GM23338 (cell line): ENCODE measurements at regions not wholly inside any gene's neighbourhood (a gene's known extent, or its start where the extent isn't known, plus 50 kb on each side); places are given as distances from the start of the nearest gene placed in this dataset.

Experiments used
- ATAC-seq: fragments of 200-7000 bp; cut with Tn5 transposase; 3 replicates; pipeline ENCODE4 v1.9.1; 2020
- DNase-seq: peaks from one replicate; pipeline ENCODE4 v3.0.0-alpha.2; 2015; ENCODE audit warnings: low spot score
- H2AFZ ChIP-seq: fragments of 200-600 bp; sonication (generic); 2 replicates; pipeline ENCODE4 v1.8.0; 2016; ENCODE audit warnings: antibody characterized with exemption, mild to moderate bottlenecking, moderate library complexity
- H3F3A ChIP-seq: fragments of 200-600 bp; sonication (generic); replicated peaks from 2 replicates; pipeline ENCODE4 v1.8.0; 2017; ENCODE audit warnings: antibody characterized with exemption, mixed run types, low read depth
- H3K27ac ChIP-seq: fragments of 200-600 bp; sonication (generic); 2 replicates; pipeline ENCODE4 v1.6.1; 2016; ENCODE audit warnings: low read depth
- H3K27me3 ChIP-seq: fragments of 200-600 bp; sonication (generic); 2 replicates; pipeline ENCODE4 v1.8.0; 2016; ENCODE audit warnings: mild to moderate bottlenecking, mixed run types, moderate library complexity; ENCODE audit not compliant: insufficient read depth
- H3K36me3 ChIP-seq: fragments of 200-600 bp; sonication (generic); 2 replicates; pipeline ENCODE4 v1.8.0; 2016; ENCODE audit warnings: mild to moderate bottlenecking; ENCODE audit not compliant: insufficient read depth
- H3K4me1 ChIP-seq: fragments of 200-600 bp; sonication (generic); 2 replicates; pipeline ENCODE4 v1.8.0; 2016; ENCODE audit warnings: mild to moderate bottlenecking, moderate library complexity; ENCODE audit not compliant: insufficient read depth
- H3K4me2 ChIP-seq: fragments of 200-600 bp; sonication (generic); 2 replicates; pipeline ENCODE4 v1.7.1; 2017; ENCODE audit warnings: mixed run types
- H3K4me3 ChIP-seq: fragments of 200-600 bp; sonication (generic); 2 replicates; pipeline ENCODE4 v1.6.1; 2016; ENCODE audit warnings: mixed run types
- H3K79me2 ChIP-seq: fragments of 200-600 bp; sonication (generic); replicated peaks from 2 replicates; pipeline ENCODE4 v1.8.0; 2017; ENCODE audit warnings: mild to moderate bottlenecking; ENCODE audit not compliant: insufficient read depth
- H3K9me2 ChIP-seq: fragments of 200-600 bp; sonication (generic); 2 replicates; pipeline ENCODE4 v1.8.0; 2017; ENCODE audit not compliant: insufficient read depth
- H4K20me1 ChIP-seq: fragments of 200-600 bp; sonication (generic); replicated peaks from 2 replicates; pipeline ENCODE4 v1.8.0; 2017; ENCODE audit warnings: mild to moderate bottlenecking; ENCODE audit not compliant: insufficient read depth
- H3K27ac Mint-ChIP-seq: 2 replicates; pipeline ENCODE4 v1.8.0; 2020; ENCODE audit warnings: inconsistent platforms, mild to moderate bottlenecking, moderate library complexity, mixed read lengths
- H3K27me3 Mint-ChIP-seq: 3 replicates; pipeline ENCODE4 v1.8.0; 2022; ENCODE audit warnings: low read depth, mild to moderate bottlenecking, moderate library complexity, mixed read lengths, inconsistent platforms; ENCODE audit not compliant: insufficient read depth, poor library complexity
- H3K36me3 Mint-ChIP-seq: 3 replicates; pipeline ENCODE4 v1.8.0; 2021; ENCODE audit warnings: low read depth, mild to moderate bottlenecking, inconsistent platforms, moderate library complexity, mixed read lengths
- H3K4me1 Mint-ChIP-seq: 3 replicates; pipeline ENCODE4 v1.8.0; 2020; ENCODE audit warnings: mild to moderate bottlenecking, inconsistent platforms, mixed read lengths
- H3K4me3 Mint-ChIP-seq: 3 replicates; pipeline ENCODE4 v1.8.0; 2021; ENCODE audit warnings: moderate library complexity, mild to moderate bottlenecking, inconsistent platforms, mixed read lengths
- H3K9me3 Mint-ChIP-seq: 3 replicates; pipeline ENCODE4 v1.8.0; 2020; ENCODE audit warnings: moderate library complexity, mild to moderate bottlenecking, inconsistent platforms, mixed read lengths
- CTCF ChIP-seq, 2 experiments: fragments of 200-600 bp in 1 of 2; sonication (generic) in 1 of 2; conservative IDR thresholded peaks; 2 replicates each; pipeline versions ENCODE4 v1.5.1 to v1.6.1; 2016 to 2017; ENCODE audit warnings: antibody characterized with exemption in 2 of 2, low read depth in 2 of 2, mild to moderate bottlenecking in 2 of 2, moderate library complexity in 1 of 2
- EZH2 ChIP-seq: fragments of 200-600 bp; sonication (generic); IDR thresholded peaks from one replicate; pipeline ENCODE4 v1.8.0; 2017; ENCODE audit warnings: antibody characterized with exemption, mild to moderate bottlenecking, low read depth; ENCODE audit not compliant: unreplicated experiment
- EZH2phosphoT487 ChIP-seq: fragments of 200-600 bp; sonication (generic); IDR thresholded peaks from one replicate; pipeline ENCODE4 v1.8.1; 2018; ENCODE audit warnings: antibody characterized with exemption; ENCODE audit not compliant: unreplicated experiment
- JUNB ChIP-seq: IDR thresholded peaks from one replicate; pipeline ENCODE4 v1.6.1; 2016; ENCODE audit warnings: antibody characterized with exemption; ENCODE audit not compliant: unreplicated experiment
- ZNF462 ChIP-seq: fragments of 250-450 bp; sonication (Bioruptor Pico); IDR thresholded peaks from 2 replicates; pipeline ENCODE4 v1.5.0; 2020; ENCODE audit warnings: mild to moderate bottlenecking, moderate library complexity

- TF ChIP-seq ZNF462 (CRISPR knock-in tag) (no peak), EZH2 (no peak), EZH2phosphoT487 (no peak)
These were observed 55.7 kb upstream of the PTER start (continued) for GRCh38 chr10:16381083-16381482.

- Mint-ChIP-seq H3K4me3 (no peak overlapping the region), H3K4me1 (peaks cover 33% of the 10 kb centered on the region), H3K36me3 (peaks cover 2% of the 10 kb centered on the region; the same call in 2 of the 3 replicates), H3K27me3 (peaks cover 8% of the 10 kb centered on the region), H3K27ac (no peak overlapping the region), H3K9me3 (no peaks in the 10 kb centered on the region)
- DNase-seq (no peak), ATAC-seq (no peak)
- H2AFZ ChIP-seq: 0 out of 2 replicates have a peak overlapping the region, but pooled peaks have one; percentile 43
- no peaks in the 10 kb centered on the region for H3K36me3 ChIP-seq
- H4K20me1 ChIP-seq: no peaks in the 10 kb centered on the region
- H3K27me3 ChIP-seq: no peaks in the 10 kb centered on the region
- H3K9me2 ChIP-seq: no peaks in the 10 kb centered on the region
- H3K79me2 ChIP-seq: no peaks in the 10 kb centered on the region
- peaks cover 28% of the 10 kb centered on the region for H3K4me1 ChIP-seq
- no peak overlapping the region for H3K4me3 ChIP-seq
- H3K27ac ChIP-seq: no peak overlapping the region
- no peaks in the 10 kb centered on the region for H3F3A ChIP-seq
- no peak overlapping the region for H3K4me2 ChIP-seq
- no peak for TF ChIP-seq ZNF462 (CRISPR knock-in tag)
- no peak for TF ChIP-seq CTCF (conservative IDR thresholded peaks at IDR 0.05; ENCODE audit: low read depth in 2 of 2)
- TF ChIP-seq JUNB: no peak
These were observed 52.8 kb upstream of the PTER start for GRCh38 chr10:16384021-16384420.
